Kidney epithelial cell (primary cell): ENCODE measurements at regions not wholly inside any gene's neighbourhood (a gene's known extent, or its start where the extent isn't known, plus 50 kb on each side); places are given as distances from the start of the nearest gene placed in this dataset.

Experiments
- DNase-seq: peaks from one replicate; pipeline ENCODE4 v3.0.0-alpha.2; 2010; ENCODE audit warnings: low read depth
- H3K27me3 ChIP-seq: 2 replicates; pipeline ENCODE4 v1.6.0; 2011; ENCODE audit warnings: low read length; ENCODE audit not compliant: control insufficient read depth, insufficient read depth
- H3K36me3 ChIP-seq: 2 replicates; pipeline ENCODE4 v1.5.1; 2011; ENCODE audit warnings: low read length; ENCODE audit not compliant: control insufficient read depth, insufficient read depth
- H3K4me3 ChIP-seq: 2 replicates; pipeline ENCODE4 v1.5.1; 2011; ENCODE audit warnings: low read depth, mild to moderate bottlenecking, control low read depth, low read length
- TF ChIP-seq, protein P1 (sequence below): IDR thresholded peaks from 2 replicates; pipeline ENCODE4 v1.5.1; 2011; ENCODE audit warnings: mild to moderate bottlenecking, moderate library complexity, low read length, control low read depth, inconsistent platforms; ENCODE audit not compliant: insufficient read depth, poor library complexity, severe bottlenecking

DNA sequence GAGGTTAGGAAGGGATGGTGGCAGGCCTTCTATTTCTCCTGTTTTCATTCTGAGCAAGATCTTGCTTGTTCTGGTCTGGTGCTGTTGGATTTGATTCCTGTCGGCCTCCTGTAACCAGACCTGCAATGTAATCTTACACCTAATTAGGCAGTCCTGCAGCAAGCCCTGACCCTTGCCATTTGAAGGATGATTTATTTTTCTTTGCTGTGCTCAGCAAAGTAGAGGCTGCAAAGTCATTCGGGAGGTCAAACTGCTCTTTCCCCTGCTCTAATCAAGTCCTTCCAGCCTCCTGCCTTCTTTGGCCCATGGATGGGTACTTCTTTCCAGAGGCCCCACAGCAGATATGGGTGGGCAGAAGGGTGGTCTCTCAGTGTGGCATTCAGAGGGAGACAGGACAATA, 417.7 kb upstream of the USP24 start:
- TF ChIP-seq, protein P1, sequence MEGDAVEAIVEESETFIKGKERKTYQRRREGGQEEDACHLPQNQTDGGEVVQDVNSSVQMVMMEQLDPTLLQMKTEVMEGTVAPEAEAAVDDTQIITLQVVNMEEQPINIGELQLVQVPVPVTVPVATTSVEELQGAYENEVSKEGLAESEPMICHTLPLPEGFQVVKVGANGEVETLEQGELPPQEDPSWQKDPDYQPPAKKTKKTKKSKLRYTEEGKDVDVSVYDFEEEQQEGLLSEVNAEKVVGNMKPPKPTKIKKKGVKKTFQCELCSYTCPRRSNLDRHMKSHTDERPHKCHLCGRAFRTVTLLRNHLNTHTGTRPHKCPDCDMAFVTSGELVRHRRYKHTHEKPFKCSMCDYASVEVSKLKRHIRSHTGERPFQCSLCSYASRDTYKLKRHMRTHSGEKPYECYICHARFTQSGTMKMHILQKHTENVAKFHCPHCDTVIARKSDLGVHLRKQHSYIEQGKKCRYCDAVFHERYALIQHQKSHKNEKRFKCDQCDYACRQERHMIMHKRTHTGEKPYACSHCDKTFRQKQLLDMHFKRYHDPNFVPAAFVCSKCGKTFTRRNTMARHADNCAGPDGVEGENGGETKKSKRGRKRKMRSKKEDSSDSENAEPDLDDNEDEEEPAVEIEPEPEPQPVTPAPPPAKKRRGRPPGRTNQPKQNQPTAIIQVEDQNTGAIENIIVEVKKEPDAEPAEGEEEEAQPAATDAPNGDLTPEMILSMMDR, result no peak
- Histone ChIP-seq H3K27me3 (no peaks in the 10 kb centered on the region), H3K36me3 (no peaks in the 10 kb centered on the region), H3K4me3 (no peak overlapping the region)
- DNase-seq, result no peak

DNA sequence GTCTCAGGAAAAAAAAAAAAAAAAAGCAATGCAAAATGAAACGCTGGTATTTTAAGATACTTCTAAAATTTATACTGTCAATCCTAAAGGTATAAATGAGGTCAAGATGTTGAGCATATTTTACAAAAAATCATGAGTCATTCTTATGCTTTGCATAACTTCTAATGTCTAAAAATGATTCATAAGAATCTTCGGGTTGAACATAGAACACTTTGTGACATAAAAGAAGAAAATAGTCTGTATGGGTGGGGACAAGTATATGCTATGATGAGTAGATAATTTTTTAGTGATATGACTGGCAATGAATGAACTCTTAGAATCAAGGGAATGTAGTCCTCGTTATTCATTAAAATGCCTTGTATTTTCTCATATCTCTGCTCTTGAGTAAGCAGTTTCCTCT, 416.9 kb upstream of the USP24 start:
- no peaks in the 10 kb centered on the region for H3K27me3 ChIP-seq
- no peak overlapping the region for H3K4me3 ChIP-seq
- TF ChIP-seq, protein P1, result no peak
- H3K36me3 ChIP-seq, result no peaks in the 10 kb centered on the region
- no peak for DNase-seq

DNA sequence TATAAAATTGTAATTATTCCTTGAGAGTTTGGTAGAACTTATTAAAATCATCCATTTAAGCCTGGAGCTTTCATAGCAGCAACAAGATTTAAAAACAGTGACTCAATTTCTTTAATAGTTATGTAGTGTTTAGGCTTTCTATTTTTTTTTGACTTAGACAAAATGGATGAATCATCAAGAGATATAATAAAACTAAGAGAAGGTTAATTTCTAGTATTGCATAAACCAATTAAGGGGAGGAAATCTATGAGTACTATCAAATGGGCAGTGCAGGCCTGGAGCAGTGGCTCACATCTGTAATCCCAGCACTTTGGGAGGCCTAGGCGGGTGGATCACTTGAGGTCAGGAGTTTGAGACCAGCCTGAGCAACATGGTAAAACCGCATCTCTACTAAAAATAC, 416.3 kb upstream of the USP24 start:
- Histone ChIP-seq H3K36me3 (no peaks in the 10 kb centered on the region), H3K27me3 (no peaks in the 10 kb centered on the region), H3K4me3 (no peak overlapping the region)
- TF ChIP-seq, protein P1, result no peak
- no peak for DNase-seq

DNA sequence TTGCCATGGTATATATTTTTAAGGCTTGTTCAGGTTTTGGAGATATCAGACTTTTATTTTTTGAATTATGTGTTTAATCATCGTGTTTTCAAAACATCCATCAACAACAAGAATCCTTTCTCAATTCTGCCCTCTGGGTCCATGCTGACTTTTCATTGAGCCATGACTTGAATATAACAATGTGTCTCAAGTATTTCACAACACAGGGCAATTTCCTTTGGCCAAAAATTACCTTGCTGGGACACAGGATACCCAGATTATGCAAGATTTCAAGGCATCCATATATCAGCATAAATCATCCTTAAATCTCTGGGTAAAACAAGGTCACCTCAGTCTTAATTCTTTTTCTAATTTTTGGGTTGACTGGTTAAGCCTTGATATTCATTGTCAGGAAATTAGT, 411.2 kb upstream of the USP24 start:
- Histone ChIP-seq H3K27me3 (no peaks in the 10 kb centered on the region), H3K4me3 (no peak overlapping the region), H3K36me3 (no peaks in the 10 kb centered on the region)
- no peak for DNase-seq
- TF ChIP-seq, protein P1, result no peak

DNA sequence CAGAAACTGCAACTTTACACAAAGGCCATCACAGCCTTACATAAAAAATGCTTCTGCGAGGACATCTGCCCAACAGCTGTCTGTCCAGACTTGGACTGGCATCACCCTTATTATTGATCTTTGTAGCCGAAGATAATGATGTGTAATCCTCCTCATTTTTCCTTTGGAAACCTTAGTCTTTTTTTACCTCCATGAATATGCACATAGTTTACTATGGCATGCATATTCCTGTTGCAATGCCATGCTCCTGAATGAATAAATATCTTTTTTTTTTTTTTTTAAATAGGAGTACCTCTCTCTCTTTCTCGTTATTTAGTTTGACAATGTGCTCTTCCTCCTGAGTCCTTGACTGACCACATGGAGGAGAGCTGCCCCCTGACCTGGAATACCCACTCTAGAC, 409.6 kb upstream of the USP24 start:
- H3K4me3 ChIP-seq, result no peak overlapping the region
- no peaks in the 10 kb centered on the region for H3K27me3 ChIP-seq
- no peaks in the 10 kb centered on the region for H3K36me3 ChIP-seq
- TF ChIP-seq, protein P1, result no peak
- DNase-seq, result no peak

DNA sequence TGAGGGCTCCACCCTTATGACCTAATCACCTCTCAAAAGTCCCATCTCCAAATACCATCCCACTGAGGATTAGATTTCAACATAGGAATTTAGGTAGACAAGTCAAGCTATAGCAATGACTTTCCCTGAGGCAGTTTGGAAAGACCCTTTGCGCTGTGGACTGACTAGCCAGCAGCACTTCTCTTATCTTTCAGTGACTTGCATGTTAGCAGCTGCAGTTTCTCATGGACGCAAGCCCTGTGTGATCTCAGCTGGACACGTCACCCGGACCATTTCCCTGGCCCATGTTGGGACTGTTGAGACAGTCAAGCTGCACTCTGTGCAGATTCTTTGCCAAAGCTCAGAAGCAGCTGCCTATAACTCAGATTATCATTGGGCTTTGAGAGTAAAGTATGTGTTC, 408.1 kb upstream of the USP24 start:
- no peak overlapping the region for H3K4me3 ChIP-seq
- TF ChIP-seq, protein P1, result no peak
- DNase-seq, result no peak
- H3K36me3 ChIP-seq, result no peaks in the 10 kb centered on the region
- no peaks in the 10 kb centered on the region for H3K27me3 ChIP-seq
